ENCODE measurements at regions not wholly inside any gene's neighbourhood (a gene's known extent, or its start where the extent isn't known, plus 50 kb on each side); places are given as distances from the start of the nearest gene placed in this dataset.
A peak's percentile ranks its signal among the peaks of the same experiment; 100 is the strongest.

DNA sequence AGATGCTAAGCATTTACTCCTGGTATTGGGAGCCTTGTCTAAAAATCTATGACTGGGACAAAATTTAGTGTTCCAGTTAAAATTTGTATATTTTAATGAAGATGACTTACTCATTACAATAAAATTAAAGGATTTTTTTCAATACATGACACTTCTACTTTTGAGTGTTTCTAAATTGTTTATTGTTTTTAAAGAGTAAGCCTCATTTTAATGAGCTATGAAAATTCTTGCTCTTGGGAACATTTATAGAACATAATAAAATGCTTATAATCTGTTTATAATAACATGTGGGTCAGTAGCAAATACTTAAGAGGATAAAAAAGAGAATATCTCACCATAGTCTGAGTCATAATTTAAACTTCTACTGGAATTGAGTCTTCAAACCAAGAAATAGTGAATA is 149.5 kb downstream of the PLCE1 start:
- ATAC-seq (no peak), DNase-seq (no peak)
- H3K27me3 ChIP-seq = no peaks in the 10 kb centered on the region
- no peak overlapping the region for H3K4me3 ChIP-seq
- no peaks in the 10 kb centered on the region for H3K36me3 ChIP-seq
- H3K4me1 ChIP-seq = peaks cover 0 to 29% (median 0%) of the 10 kb centered on the region in 12 donors
- TF ChIP-seq, protein P1, sequence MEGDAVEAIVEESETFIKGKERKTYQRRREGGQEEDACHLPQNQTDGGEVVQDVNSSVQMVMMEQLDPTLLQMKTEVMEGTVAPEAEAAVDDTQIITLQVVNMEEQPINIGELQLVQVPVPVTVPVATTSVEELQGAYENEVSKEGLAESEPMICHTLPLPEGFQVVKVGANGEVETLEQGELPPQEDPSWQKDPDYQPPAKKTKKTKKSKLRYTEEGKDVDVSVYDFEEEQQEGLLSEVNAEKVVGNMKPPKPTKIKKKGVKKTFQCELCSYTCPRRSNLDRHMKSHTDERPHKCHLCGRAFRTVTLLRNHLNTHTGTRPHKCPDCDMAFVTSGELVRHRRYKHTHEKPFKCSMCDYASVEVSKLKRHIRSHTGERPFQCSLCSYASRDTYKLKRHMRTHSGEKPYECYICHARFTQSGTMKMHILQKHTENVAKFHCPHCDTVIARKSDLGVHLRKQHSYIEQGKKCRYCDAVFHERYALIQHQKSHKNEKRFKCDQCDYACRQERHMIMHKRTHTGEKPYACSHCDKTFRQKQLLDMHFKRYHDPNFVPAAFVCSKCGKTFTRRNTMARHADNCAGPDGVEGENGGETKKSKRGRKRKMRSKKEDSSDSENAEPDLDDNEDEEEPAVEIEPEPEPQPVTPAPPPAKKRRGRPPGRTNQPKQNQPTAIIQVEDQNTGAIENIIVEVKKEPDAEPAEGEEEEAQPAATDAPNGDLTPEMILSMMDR (IDR thresholded peaks at IDR 0.05) = no peak
- no peak for TF ChIP-seq POLR2A (IDR thresholded peaks at IDR 0.05)
- intact Hi-C loops (cut with DNase I) = no loop called here
- H3K27ac ChIP-seq = no peak overlapping the region
- H3K9me3 ChIP-seq = peaks cover 0 to 7% (median 0%) of the 10 kb centered on the region in 12 donors

- H3K9me3 ChIP-seq = peaks cover 0 to 7% (median 0%) of the 10 kb centered on the region in 12 donors
- TF ChIP-seq, protein P1 (IDR thresholded peaks at IDR 0.05) = no peak
- TF ChIP-seq POLR2A (IDR thresholded peaks at IDR 0.05) = no peak
- H3K27ac ChIP-seq = peak overlapping the region in 2 of 12 donors; percentile 10 to 34
- intact Hi-C loops (cut with DNase I) = no loop called here
- 67 to 87% (median 74%) methylated on average over 8 of the region's 8 CpGs for WGBS, 4 donors
- ATAC-seq (peak in 2 of 4 donors; percentile 12 to 29), DNase-seq (peak in 1 of 5 donors; percentile 32)
- no peak overlapping the region for H3K4me3 ChIP-seq
- no peaks in the 10 kb centered on the region for H3K27me3 ChIP-seq
- no peaks in the 10 kb centered on the region for H3K36me3 ChIP-seq
- H3K4me1 ChIP-seq = peaks cover 0 to 29% (median 4%) of the 10 kb centered on the region in 12 donors
These were observed 152.6 kb downstream of the PLCE1 start for GRCh38 chr10:94146313-94146712.

GRCh38 chr10:94146746-94147145 is 153.0 kb downstream of the PLCE1 start:
- no peak overlapping the region for H3K4me3 ChIP-seq
- no peaks in the 10 kb centered on the region for H3K36me3 ChIP-seq
- WGBS, 4 donors = 68 to 81% (median 77%) methylated on average over 5 of the region's 5 CpGs
- intact Hi-C loops (cut with DNase I) = no loop called here
- peaks cover 0 to 7% (median 0%) of the 10 kb centered on the region in 12 donors for H3K9me3 ChIP-seq
- TF ChIP-seq, protein P1 (IDR thresholded peaks at IDR 0.05) = no peak
- TF ChIP-seq POLR2A (IDR thresholded peaks at IDR 0.05) = no peak
- H3K4me1 ChIP-seq = peaks cover 0 to 29% (median 4%) of the 10 kb centered on the region in 12 donors
- H3K27me3 ChIP-seq = no peaks in the 10 kb centered on the region
- no peak for DNase-seq
- H3K27ac ChIP-seq = peak overlapping the region in 3 of 12 donors; percentile 0 to 34 (median 10)
- no peak for ATAC-seq

- Histone ChIP-seq H3K9me3 (peaks cover 0 to 7% (median 0%) of the 10 kb centered on the region in 12 donors), H3K4me1 (peaks cover 0 to 28% (median 5%) of the 10 kb centered on the region in 12 donors), H3K4me3 (no peak overlapping the region), H3K27me3 (no peaks in the 10 kb centered on the region), H3K27ac (no peak overlapping the region), H3K36me3 (no peaks in the 10 kb centered on the region)
- no peak for DNase-seq
- intact Hi-C loops (cut with DNase I) = no loop called here
- TF ChIP-seq, protein P1 (IDR thresholded peaks at IDR 0.05) = no peak
- TF ChIP-seq POLR2A (IDR thresholded peaks at IDR 0.05) = no peak
- ATAC-seq = no peak
- 81 to 89% (median 84%) methylated on average over 2 of the region's 2 CpGs for WGBS, 4 donors
These were observed 156.0 kb downstream of the PLCE1 start for GRCh38 chr10:94149702-94150101.

All from heart left ventricle (tissue), 16 donors.